GM10266 (cell line): ENCODE measurements at regions not wholly inside any gene's neighbourhood (a gene's known extent, or its start where the extent isn't known, plus 50 kb on each side); places are given as distances from the start of the nearest gene placed in this dataset.

Experiments
- DNase-seq: peaks from one replicate; pipeline ENCODE4 v3.0.0; 2012; ENCODE audit errors: extremely low spot score
- TF ChIP-seq, protein P1 (sequence below): IDR thresholded peaks from 2 replicates; pipeline ENCODE4 v1.5.1; 2012; ENCODE audit warnings: mild to moderate bottlenecking, low read depth; ENCODE audit not compliant: control insufficient read depth, insufficient read depth; ENCODE audit errors: missing control alignments

DNA sequence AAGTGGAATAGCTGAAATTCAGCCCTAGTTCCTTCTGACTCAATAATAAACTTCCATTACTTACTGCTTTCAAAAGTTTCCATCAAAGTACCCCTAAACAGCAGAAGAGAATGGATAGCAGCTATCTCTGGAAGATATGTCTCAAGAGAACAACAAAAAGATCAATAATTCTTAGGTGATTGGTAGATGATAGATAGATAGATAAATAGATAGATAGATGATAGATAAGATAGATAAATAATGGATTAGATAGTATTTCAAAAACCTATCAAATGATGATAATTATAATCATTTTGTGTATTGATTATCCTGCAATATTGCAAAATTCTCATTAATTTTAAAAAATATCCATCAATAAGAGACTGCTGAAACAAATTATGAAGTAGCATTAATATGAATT is 97.4 kb upstream of the CCND2 start:
- DNase-seq: no peak
- TF ChIP-seq, protein P1, sequence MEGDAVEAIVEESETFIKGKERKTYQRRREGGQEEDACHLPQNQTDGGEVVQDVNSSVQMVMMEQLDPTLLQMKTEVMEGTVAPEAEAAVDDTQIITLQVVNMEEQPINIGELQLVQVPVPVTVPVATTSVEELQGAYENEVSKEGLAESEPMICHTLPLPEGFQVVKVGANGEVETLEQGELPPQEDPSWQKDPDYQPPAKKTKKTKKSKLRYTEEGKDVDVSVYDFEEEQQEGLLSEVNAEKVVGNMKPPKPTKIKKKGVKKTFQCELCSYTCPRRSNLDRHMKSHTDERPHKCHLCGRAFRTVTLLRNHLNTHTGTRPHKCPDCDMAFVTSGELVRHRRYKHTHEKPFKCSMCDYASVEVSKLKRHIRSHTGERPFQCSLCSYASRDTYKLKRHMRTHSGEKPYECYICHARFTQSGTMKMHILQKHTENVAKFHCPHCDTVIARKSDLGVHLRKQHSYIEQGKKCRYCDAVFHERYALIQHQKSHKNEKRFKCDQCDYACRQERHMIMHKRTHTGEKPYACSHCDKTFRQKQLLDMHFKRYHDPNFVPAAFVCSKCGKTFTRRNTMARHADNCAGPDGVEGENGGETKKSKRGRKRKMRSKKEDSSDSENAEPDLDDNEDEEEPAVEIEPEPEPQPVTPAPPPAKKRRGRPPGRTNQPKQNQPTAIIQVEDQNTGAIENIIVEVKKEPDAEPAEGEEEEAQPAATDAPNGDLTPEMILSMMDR: no peak

DNA sequence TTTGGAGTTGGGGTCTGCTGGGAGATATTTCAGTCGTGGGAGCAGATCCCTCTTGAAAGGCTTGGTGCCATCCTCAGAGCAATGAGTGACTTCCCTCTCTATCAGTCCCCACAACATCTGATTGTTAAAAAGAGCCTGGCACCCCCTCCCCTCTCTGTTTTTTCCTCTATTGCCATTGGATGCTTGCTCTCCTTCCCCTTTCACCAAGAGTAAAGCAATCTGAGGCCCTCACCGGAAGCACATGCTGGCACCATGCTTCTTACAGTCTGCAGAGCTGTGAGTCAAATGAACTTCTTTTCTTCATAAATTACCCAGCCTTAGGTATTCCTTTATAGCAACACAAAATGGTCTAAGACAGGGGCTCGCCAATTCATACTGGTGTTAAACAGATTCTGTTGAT is 99.1 kb upstream of the CCND2 start:
- no peak for DNase-seq
- TF ChIP-seq, protein P1: no peak

DNA sequence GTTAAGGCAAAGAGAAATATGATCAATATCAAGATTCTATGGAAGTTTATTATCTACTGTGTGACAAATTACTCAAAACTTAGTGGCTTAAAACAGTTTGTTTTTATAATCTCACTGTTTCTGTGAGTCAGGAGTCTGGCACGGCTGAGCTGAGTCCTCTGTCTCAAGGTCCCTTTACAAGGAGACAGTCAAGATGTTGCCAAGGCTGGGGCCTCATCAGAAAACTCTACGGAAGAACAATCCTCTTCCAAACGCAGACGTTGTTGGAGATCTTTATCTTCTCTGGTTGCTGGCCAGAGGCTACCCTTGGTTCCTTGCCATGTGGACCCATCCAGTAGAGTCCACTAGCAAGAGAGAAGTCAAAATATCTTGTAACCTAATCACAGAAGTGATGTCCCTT is 100.6 kb upstream of the CCND2 start:
- TF ChIP-seq, protein P1: no peak
- DNase-seq: no peak

DNA sequence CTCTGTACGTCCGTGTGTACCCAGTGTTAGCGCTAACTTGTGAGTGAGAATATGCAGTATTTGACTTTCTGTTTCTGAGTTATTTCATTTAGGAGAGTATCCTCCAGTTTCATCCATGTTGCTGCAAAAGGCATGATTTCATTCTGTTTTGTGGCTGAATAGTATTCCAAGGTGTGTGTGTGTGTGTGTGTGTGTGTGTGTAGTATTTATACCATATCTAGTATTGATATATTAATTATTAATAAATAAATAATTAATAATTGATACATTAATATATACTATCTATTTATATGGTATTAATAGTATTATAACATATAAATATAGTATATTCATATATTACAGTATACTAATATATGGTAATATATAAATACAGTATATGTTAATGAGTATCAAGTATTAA is 101.8 kb upstream of the CCND2 start:
- no peak for DNase-seq
- TF ChIP-seq, protein P1: no peak

DNA sequence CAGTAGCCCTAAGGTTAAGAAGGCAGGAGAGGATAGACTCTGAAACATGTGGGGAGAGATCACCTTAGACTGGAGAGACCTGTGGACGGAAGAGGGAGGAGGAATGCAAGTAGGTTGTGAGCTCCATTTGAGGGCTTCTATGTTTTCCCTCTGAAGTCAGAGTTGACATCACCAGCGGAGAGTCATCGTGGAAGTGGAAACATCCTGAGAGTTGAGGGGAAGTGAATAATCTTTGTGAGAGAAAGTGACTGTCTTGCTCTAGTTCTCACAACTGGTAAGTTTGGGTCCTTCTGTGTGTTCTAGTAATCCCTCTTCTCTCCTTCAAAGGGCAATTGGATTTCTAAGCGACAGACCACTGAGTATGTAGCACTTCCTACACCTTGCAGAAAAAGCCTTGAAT is 103.6 kb upstream of the CCND2 start:
- TF ChIP-seq, protein P1: no peak
- no peak for DNase-seq

DNA sequence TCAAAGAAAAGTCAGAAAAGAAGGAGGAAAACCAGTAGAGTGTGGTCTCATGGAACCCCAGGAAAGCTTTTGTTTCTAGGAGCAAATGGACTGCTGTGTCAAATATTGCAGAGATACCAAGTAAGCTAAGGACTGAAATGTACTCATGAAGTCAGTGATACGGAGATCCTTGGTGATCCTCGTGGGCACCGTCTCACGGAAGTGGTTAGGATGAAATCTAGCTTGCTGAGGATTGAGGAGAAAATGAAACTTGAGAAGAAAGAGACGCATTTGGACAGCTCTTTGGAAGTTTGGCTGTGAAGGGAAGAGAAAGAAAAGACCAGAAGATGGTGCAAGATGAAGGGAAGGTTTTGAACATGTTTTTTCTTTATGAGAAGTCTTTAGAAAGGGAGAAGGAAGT is 104.0 kb upstream of the CCND2 start:
- TF ChIP-seq, protein P1: no peak
- DNase-seq: no peak

DNA sequence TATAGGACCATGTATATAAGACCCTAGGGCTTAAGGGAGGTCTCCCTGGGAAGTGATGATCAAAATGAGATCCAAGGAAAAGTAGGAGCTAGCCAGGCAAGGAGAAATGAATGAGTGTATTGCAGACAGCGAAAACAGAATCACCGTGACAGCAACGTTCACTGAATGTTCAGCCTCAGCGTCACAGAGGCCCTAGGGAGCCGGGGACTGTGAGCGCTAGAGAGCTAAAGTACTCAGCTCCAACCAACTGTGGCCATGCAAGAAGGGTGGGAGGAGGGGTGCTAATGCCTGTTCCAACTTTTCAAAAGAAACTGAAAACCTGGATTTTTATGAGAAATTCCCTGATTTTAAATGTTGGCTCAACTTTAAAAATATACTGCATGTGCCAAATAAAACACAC is 105.5 kb upstream of the CCND2 start:
- DNase-seq: no peak

More for the DNA sequence above, 105.5 kb upstream of the CCND2 start:
- TF ChIP-seq, protein P1: no peak
